ENCODE measurements at regions not wholly inside any gene's neighbourhood (a gene's known extent, or its start where the extent isn't known, plus 50 kb on each side); places are given as distances from the start of the nearest gene placed in this dataset.

GRCh38 chr3:105933871-105934270 lies 65.1 kb upstream of the CBLB start:
- TF ChIP-seq POLR2A (IDR thresholded peaks at IDR 0.05; ENCODE audit: low read depth, low read length), result no peak
- TF ChIP-seq POU2F2 (IDR thresholded peaks at IDR 0.05; ENCODE audit: low read depth, low read length), result no peak
- no peak for TF ChIP-seq PAX5 (IDR thresholded peaks at IDR 0.05; ENCODE audit: insufficient read depth, low read length, severe bottlenecking)
- TF ChIP-seq TAF1 (IDR thresholded peaks at IDR 0.05; ENCODE audit: low read depth, low read length), result no peak
- TF ChIP-seq POLR2AphosphoS5 (IDR thresholded peaks at IDR 0.05; ENCODE audit: low read depth, low read length), result no peak
- no peak for TF ChIP-seq SPI1 (IDR thresholded peaks at IDR 0.05; ENCODE audit: low read depth, low read length)

Data from GM12891 (cell line).